HG03045 (cell line): ENCODE measurements at regions not wholly inside any gene's neighbourhood (a gene's known extent, or its start where the extent isn't known, plus 50 kb on each side); places are given as distances from the start of the nearest gene placed in this dataset.
"Not testable (repeated sequence)": the region's sequence is repeated elsewhere in the genome, so short reads cannot be mapped to it uniquely, and the experiment has no call there.

Experiments used
- ATAC-seq: cut with Tn5 transposase; IDR thresholded peaks from one replicate; pipeline ENCODE4 v1.9.1; 2021; ENCODE audit warnings: mild to moderate bottlenecking, moderate library complexity; ENCODE audit not compliant: unreplicated experiment

DNA sequence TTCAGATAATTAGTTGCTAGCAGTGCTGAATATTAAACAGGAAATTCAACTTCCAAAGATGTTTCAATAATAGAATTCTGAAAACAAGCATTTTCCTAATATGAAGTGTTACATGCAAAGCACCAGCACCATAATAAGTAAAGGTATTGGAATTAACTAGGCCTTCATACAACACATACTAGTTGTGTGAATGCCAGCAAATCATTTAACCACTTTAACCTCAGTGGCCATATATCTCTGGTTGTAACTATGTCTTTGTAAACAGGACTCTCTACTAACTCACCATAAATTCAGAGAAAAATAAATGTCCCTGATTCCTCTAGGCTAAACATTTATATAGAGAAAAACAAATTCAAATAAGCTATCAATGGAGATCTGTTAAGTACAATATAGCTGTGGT, 65.1 kb upstream of the NBPF26 start:
- ATAC-seq, result not testable (repeated sequence)

DNA sequence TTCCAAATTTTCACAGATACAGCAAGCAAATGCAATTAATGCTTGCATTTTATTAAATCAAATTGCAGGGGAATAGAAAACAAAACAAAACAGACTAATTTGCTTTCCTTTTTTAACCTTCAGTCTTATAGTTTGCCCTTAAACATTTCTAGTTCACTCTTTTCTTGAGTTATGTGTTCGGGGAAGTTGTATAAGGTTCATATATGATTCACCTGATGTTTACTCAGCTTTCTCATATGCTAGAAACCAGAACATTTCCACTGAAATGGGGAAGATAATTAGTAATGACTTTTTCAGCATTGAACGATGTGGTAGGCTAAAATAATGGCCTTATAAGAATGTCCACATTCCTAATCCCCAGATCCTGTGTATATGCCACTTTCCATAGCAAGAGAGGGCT, 64.6 kb upstream of the NBPF26 start:
- not testable (repeated sequence) for ATAC-seq

DNA sequence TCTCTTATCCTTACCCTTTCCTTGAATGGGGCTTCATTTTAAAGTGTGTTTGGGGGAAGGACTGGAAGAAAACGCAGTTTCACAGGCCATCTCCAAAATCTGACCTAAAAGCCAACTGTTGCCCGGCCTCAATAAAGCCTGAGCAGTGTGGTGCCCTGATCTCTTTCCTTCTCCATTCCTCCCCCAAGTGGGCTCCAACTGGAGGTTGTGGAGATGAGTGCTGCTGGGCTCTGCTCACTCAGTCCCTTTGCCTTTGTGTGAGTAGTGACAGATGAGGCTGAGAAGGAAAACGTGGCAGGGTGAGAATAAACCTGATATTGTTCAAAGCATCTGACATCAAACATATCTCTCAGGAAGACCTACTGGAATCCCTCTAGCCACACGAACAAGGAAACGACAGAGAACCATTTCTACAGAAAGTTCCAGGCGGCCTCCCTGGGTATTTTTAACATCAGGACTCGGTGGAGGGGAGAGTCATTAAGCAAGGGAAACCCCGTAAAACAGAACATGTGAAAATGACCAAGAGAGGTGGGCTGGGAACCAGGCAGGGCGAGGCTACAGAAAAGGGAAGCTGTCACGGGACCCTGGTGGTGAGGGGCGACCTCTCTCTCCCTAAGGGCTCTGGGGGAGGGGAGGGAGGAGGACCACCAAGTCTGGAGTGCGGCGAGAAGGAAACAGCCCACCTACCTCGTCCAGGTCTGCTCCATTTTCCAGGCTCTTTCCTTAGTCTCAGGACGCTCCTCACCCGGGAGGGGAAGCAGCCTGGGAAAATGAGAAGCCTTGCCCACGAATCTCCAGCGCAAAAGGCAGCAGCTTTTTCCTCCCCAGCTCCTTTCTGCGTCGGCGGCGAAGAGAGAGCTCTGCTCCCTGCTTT, 59.1 kb upstream of the NBPF26 start:
- not testable (repeated sequence) for ATAC-seq

DNA sequence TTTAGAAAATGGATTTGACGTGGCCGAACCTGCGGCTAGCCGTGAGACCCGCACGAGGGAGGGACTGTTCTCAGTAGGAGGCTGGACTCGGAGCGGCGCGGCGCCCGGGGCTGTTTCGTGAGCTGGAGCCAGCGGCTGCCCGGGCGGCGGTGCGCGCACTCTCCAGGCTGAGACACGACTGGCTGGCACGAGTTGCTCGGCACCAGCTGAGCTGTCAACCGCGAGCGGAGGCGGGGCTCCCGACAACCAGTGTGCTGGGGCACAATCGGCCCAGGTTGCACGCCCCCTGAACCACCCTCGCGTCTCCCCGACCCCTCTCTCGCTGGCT, 58.5 kb upstream of the NBPF26 start:
- not testable (repeated sequence) for ATAC-seq

DNA sequence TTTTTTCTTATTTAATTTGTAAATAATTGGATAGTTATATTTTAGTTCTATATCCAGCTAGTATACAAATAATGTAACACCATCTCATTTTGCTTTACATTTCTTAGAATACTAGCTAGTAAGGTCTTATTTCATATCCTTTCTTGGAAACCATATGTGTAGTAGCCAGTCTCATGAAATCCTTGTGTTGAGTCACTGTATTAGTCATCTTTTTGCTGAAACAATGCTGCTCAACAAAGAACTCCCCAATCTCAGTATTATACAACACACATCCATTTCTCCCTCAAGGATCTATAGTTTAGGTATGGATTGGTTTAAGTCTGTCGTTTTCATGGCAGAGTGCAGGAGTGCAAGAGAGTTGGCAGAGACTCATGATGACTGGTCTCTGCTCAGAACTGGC, 55.6 kb upstream of the NBPF26 start:
- ATAC-seq, result not testable (repeated sequence)
